Common myeloid progenitor, CD34-positive (primary cell): ENCODE measurements at regions not wholly inside any gene's neighbourhood (a gene's known extent, or its start where the extent isn't known, plus 50 kb on each side); places are given as distances from the start of the nearest gene placed in this dataset.

Experiments used
- CTCF ChIA-PET: fragments of 350-600 bp; sonication (Branson Sonifier 250); formaldehyde crosslinking; loops from one replicate; lab custom pipeline; 2021; ENCODE audit warnings: antibody characterized with exemption; lab: Charles Lee
- POLR2A ChIA-PET: fragments of 350-600 bp; sonication (Branson Sonifier 250); formaldehyde crosslinking; loops from one replicate; lab custom pipeline; 2021; ENCODE audit warnings: antibody characterized with exemption; lab: Charles Lee
- DNase-seq, 3 donors: peaks; one replicate each; pipeline versions ENCODE4 v3.0.0 to v3.0.0-alpha.2; 2013
- H3K27ac ChIP-seq, 2 experiments: 1 replicate in 1 of 2; 2 replicates in 1 of 2; pipeline ENCODE4 v1.7.0; 2013; ENCODE audit warnings: inconsistent platforms in 2 of 2, low read length in 2 of 2, mild to moderate bottlenecking in 2 of 2, low read depth in 1 of 2, moderate library complexity in 1 of 2; ENCODE audit not compliant: severe bottlenecking in 2 of 2, insufficient read depth in 1 of 2, poor library complexity in 1 of 2
- H3K27me3 ChIP-seq, 5 experiments: replicated peaks in 2 of 5; 1 replicate in 3 of 5; 2 replicates in 2 of 5; pipeline versions ENCODE4 v1.6.1 to v1.7.0; 2013; ENCODE audit warnings: low read length in 4 of 5, mild to moderate bottlenecking in 2 of 5, moderate library complexity in 2 of 5, inconsistent platforms in 1 of 5; ENCODE audit not compliant: insufficient read depth in 5 of 5, control insufficient read depth in 4 of 5
- H3K36me3 ChIP-seq, 4 experiments: 1 replicate in 2 of 4; 2 replicates in 2 of 4; pipeline versions ENCODE4 v1.6.1 to v1.7.0; 2013; ENCODE audit warnings: low read length in 3 of 4, control low read depth in 1 of 4, mild to moderate bottlenecking in 1 of 4; ENCODE audit not compliant: control insufficient read depth in 4 of 4, insufficient read depth in 4 of 4
- H3K4me1 ChIP-seq, 4 experiments: 1 replicate in 3 of 4; 2 replicates in 1 of 4; pipeline versions ENCODE4 v1.6.1 to v1.7.1; 2013; ENCODE audit warnings: low read length in 3 of 4, mild to moderate bottlenecking in 3 of 4, control low read depth in 1 of 4, inconsistent platforms in 1 of 4, moderate library complexity in 1 of 4; ENCODE audit not compliant: control insufficient read depth in 4 of 4, insufficient read depth in 4 of 4; ENCODE audit errors: control extremely low read depth in 1 of 4
- H3K4me3 ChIP-seq, 7 experiments: 1 replicate in 4 of 7; 2 replicates in 3 of 7; pipeline versions ENCODE4 v1.5.1 to v1.7.0; 2013; ENCODE audit warnings: mild to moderate bottlenecking in 7 of 7, low read length in 6 of 7, moderate library complexity in 6 of 7, inconsistent platforms in 2 of 7, low read depth in 2 of 7, control low read depth in 1 of 7; ENCODE audit not compliant: insufficient read depth in 4 of 7, control insufficient read depth in 1 of 7; ENCODE audit errors: extremely low read depth in 1 of 7
- H3K9me3 ChIP-seq, 5 experiments: 1 replicate in 4 of 5; 2 replicates in 1 of 5; pipeline versions ENCODE4 v1.6.1 to v1.7.1; 2013; ENCODE audit warnings: low read length in 4 of 5, mild to moderate bottlenecking in 2 of 5, inconsistent platforms in 1 of 5, low read depth in 1 of 5, moderate library complexity in 1 of 5; ENCODE audit not compliant: control insufficient read depth in 4 of 5, insufficient read depth in 2 of 5; ENCODE audit errors: control extremely low read depth in 1 of 5
- WGBS: methylation state at CpG from one replicate; pipeline ENCODE4 v1.1.5; 2013; ENCODE audit not compliant: insufficient coverage; 5-methylcytosine and 5-hydroxymethylcytosine counted together

DNA sequence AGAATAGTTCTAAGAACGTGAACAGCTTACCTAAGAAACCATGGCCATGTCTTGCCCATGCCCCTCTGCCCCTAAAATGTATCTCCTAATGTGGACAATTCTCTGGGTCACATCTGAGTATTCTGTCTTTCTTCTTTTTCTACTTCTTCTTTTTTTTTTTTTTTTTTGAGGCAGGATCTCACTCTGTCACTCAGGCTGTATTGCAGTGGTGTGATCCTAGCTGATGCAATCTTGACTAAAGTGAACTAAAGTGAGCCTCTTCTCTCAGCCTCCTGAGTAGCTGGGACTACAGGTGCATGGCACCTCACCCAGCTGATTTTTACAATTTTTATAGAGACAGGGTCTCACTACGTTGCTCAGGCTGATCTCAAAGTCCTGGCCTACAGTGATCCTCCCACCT is 204.8 kb upstream of the ZPLD1 start:
- H3K27ac ChIP-seq = no peak overlapping the region
- POLR2A ChIA-PET = no interaction called here
- H3K9me3 ChIP-seq = no peaks in the 10 kb centered on the region
- H3K36me3 ChIP-seq = no peaks in the 10 kb centered on the region
- DNase-seq = peak in 2 of 3 donors; percentile 55 to 63
- no peaks in the 10 kb centered on the region for H3K27me3 ChIP-seq
- 94% methylated on average over 2 of the region's 2 CpGs for WGBS
- no peak overlapping the region for H3K4me3 ChIP-seq
- CTCF ChIA-PET = interaction anchor here (1.5 to 11.8 kb wide), 10 partner anchors 11 to 423 kb away, joined by 4 to 414 read pairs (median 8); no protein-coding TSS in a partner anchor
- H3K4me1 ChIP-seq = peaks cover 0 to 16% (median 12%) of the 10 kb centered on the region in 4 experiments

DNA sequence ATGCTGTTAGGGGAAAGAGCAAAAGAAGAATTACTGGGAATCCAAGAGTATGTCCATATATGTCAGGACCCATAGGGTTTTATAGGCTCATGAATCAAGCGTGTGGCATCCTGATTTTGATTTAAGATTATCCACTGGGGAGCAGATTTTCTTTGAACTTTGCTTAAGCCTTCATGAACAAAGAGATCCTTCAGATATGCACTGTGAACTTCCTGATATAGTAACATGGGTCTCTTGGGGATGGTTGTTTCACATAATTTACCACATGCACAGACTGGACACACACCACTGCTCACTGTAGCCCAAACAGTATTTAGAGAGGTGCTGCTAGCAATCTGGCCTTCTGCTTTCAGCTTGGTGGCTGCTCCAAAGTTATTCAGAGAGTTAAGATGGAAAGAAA is 200.9 kb upstream of the ZPLD1 start:
- no peaks in the 10 kb centered on the region for H3K36me3 ChIP-seq
- H3K27ac ChIP-seq = no peak overlapping the region
- no peak overlapping the region for H3K4me3 ChIP-seq
- peak in 2 of 3 donors; percentile 10 to 28 for DNase-seq
- 91% methylated on average over 1 of the region's 1 CpG for WGBS
- ChIA-PET CTCF (interaction anchor here (0.7 to 1.3 kb wide), 3 partner anchors 9 to 304 kb away, joined by 3 to 4 read pairs (median 4); no protein-coding TSS in a partner anchor), POLR2A (no interaction called here)
- no peaks in the 10 kb centered on the region for H3K9me3 ChIP-seq
- H3K27me3 ChIP-seq = no peaks in the 10 kb centered on the region
- H3K4me1 ChIP-seq = peaks cover 0 to 13% (median 11%) of the 10 kb centered on the region in 4 experiments

DNA sequence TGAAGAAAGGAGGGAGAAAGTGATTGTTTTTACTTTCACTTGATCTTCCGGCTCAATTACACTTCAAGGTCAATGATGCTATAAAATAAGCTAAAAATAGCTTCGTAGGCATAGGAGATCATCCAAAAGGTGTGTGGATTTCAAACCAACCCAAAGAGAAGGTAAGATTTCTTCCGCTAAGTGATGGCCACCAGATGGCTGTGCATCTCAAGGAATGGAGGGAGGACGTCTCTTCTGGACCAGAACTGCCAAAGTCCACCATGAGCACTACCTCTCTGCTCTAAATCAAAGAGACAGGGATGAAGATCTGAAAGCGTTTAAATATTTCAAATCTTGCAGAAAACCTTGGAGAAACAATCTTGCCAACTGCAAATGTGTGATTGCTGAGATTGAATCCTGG is 199.1 kb upstream of the ZPLD1 start:
- Histone ChIP-seq H3K27ac (no peak overlapping the region), H3K9me3 (no peaks in the 10 kb centered on the region), H3K36me3 (no peaks in the 10 kb centered on the region), H3K4me1 (no peaks in the 10 kb centered on the region), H3K4me3 (no peak overlapping the region), H3K27me3 (no peaks in the 10 kb centered on the region)
- DNase-seq = no peak
- ChIA-PET POLR2A (interaction anchor here (0.6 kb wide), 1 partner anchor 884 kb away, joined by 3 read pairs; no protein-coding TSS in a partner anchor), CTCF (interaction anchor here (1.0 to 1.7 kb wide), 3 partner anchors 11 to 308 kb away, joined by 3 to 5 read pairs (median 4); no protein-coding TSS in a partner anchor)
- WGBS = 93% methylated on average over 3 of the region's 5 CpGs

DNA sequence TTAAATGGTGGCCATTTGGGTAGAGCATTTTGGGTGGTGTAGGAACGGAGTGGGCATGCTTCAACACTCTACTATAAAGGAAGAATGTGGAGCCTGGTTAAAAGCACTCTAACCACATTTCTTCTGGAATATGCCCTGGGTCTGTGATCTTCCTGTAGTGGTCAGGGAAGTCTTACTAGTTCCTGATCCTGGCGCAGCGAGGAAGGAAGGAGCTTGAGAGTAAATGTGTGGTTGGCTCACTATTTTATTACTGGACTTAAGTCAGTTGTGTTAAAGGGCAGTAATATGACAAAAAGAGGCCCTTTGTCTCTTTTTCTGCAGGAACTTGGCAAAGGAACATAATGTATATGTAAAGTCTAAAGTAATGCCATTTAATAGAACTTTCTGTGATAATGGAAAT is 197.6 kb upstream of the ZPLD1 start:
- Histone ChIP-seq H3K27me3 (no peaks in the 10 kb centered on the region), H3K27ac (no peak overlapping the region), H3K36me3 (no peaks in the 10 kb centered on the region), H3K9me3 (no peaks in the 10 kb centered on the region), H3K4me3 (no peak overlapping the region), H3K4me1 (no peaks in the 10 kb centered on the region)
- POLR2A ChIA-PET = no interaction called here
- DNase-seq = no peak
- CTCF ChIA-PET = interaction anchor here (1.4 kb wide), 1 partner anchor 8 kb away, joined by 6 read pairs; no protein-coding TSS in a partner anchor
- 67% methylated on average over 2 of the region's 3 CpGs for WGBS

DNA sequence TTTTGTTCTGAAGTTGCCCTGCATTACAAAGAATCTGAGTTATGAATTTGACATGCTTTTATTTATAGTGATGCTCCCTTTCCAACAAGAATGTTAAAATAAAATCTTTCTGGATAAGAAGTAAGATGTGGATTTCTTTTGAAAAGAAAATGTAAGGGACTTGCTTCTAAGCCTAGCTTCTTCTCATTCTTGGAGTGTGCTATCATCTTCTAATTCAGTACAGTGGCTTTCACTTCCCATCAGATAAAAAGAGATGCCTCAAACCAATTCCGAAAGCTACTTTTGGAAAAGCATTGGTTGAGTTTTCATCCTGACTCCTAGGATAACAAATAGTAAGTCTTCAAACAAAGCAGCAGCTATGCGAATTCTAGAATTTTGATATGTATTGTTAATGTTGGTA is 197.0 kb upstream of the ZPLD1 start:
- no peak for DNase-seq
- Histone ChIP-seq H3K9me3 (no peaks in the 10 kb centered on the region), H3K36me3 (no peaks in the 10 kb centered on the region), H3K4me1 (no peaks in the 10 kb centered on the region), H3K27ac (no peak overlapping the region), H3K4me3 (no peak overlapping the region), H3K27me3 (no peaks in the 10 kb centered on the region)
- POLR2A ChIA-PET = no interaction called here
- CTCF ChIA-PET = interaction anchor here (1.4 kb wide), 1 partner anchor 9 kb away, joined by 6 read pairs; no protein-coding TSS in a partner anchor
- WGBS = 100% methylated on average over 1 of the region's 2 CpGs

DNA sequence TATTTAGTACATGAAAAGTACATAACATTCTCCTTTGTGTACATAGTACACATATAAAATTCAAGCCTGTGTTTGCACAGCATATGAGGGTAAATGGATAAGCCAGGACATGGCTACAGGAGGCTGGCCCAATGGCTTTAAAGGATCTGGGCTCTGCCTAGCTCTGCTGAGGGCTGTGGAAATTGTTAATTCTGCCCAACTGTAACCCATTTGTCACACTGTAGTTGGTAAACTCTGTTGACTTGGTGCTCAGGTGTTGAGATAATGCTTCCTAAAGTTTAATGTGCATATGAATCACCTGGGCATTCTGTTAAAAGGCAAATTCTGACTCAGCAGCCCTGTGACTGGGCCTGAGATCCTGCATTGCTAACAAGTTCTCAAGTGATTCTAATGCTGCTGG is 196.5 kb upstream of the ZPLD1 start:
- ChIA-PET POLR2A (no interaction called here), CTCF (interaction anchor here (1.4 kb wide), 1 partner anchor 9 kb away, joined by 6 read pairs; no protein-coding TSS in a partner anchor)
- H3K27ac ChIP-seq = no peak overlapping the region

DNA sequence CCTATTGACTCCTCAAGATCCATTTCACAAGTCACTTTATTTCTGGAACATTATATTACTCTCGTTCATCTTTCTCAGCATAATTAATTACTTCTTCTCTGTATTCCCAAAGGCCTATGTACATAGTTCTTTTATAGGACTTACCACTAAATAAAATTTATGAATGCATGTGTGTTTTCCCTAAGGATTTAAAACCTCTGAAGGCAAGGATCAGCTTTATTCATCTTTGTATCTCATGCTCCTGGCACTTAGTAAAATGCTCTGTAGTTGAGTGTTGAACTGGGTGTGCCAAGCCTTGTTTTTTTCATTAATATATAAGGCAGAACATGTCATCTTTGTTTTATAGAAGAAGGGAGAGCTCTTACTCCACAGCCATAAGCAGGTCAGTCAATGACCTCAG is 194.1 kb upstream of the ZPLD1 start:
- CTCF ChIA-PET = interaction anchor here (4.4 kb wide), 1 partner anchor 11 kb away, joined by 21 read pairs; no protein-coding TSS in a partner anchor
- WGBS = no CpG with 5 or more reads among the region's 1 CpG

More for the DNA sequence above, 196.5 kb upstream of the ZPLD1 start:
- H3K36me3 ChIP-seq = no peaks in the 10 kb centered on the region
- no peak overlapping the region for H3K4me3 ChIP-seq
- no peak for DNase-seq
- no peaks in the 10 kb centered on the region for H3K9me3 ChIP-seq
- H3K4me1 ChIP-seq = no peaks in the 10 kb centered on the region
- no peaks in the 10 kb centered on the region for H3K27me3 ChIP-seq

More for the DNA sequence above, 194.1 kb upstream of the ZPLD1 start:
- Histone ChIP-seq H3K4me3 (no peak overlapping the region), H3K36me3 (no peaks in the 10 kb centered on the region), H3K9me3 (no peaks in the 10 kb centered on the region), H3K4me1 (no peaks in the 10 kb centered on the region), H3K27me3 (no peaks in the 10 kb centered on the region), H3K27ac (no peak overlapping the region)
- POLR2A ChIA-PET = no interaction called here
- DNase-seq = no peak
